ENCODE measurements at regions not wholly inside any gene's neighbourhood (a gene's known extent, or its start where the extent isn't known, plus 50 kb on each side); places are given as distances from the start of the nearest gene placed in this dataset.

GRCh38 chr2:147135376-147135775, 709.5 kb upstream of the ACVR2A start:
- TF ChIP-seq CTCF (conservative IDR thresholded peaks at IDR 0.05; ENCODE audit: low read depth, low read length) (no peak), EZH2 (IDR thresholded peaks at IDR 0.05; ENCODE audit: low read length, unreplicated experiment) (no peak)

Data from PC-3 (cell line).